ENCODE measurements at regions not wholly inside any gene's neighbourhood (a gene's known extent, or its start where the extent isn't known, plus 50 kb on each side); places are given as distances from the start of the nearest gene placed in this dataset.

- TF ChIP-seq, protein P1, sequence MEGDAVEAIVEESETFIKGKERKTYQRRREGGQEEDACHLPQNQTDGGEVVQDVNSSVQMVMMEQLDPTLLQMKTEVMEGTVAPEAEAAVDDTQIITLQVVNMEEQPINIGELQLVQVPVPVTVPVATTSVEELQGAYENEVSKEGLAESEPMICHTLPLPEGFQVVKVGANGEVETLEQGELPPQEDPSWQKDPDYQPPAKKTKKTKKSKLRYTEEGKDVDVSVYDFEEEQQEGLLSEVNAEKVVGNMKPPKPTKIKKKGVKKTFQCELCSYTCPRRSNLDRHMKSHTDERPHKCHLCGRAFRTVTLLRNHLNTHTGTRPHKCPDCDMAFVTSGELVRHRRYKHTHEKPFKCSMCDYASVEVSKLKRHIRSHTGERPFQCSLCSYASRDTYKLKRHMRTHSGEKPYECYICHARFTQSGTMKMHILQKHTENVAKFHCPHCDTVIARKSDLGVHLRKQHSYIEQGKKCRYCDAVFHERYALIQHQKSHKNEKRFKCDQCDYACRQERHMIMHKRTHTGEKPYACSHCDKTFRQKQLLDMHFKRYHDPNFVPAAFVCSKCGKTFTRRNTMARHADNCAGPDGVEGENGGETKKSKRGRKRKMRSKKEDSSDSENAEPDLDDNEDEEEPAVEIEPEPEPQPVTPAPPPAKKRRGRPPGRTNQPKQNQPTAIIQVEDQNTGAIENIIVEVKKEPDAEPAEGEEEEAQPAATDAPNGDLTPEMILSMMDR (conservative IDR thresholded peaks at IDR 0.05), result no peak
- no peak for TF ChIP-seq EZH2 (IDR thresholded peaks at IDR 0.05; ENCODE audit: low read depth)
These were observed 378.1 kb upstream of the USP24 start for GRCh38 chr1:55593298-55593697.
